Caco-2 (cell line): ENCODE measurements at regions not wholly inside any gene's neighbourhood (a gene's known extent, or its start where the extent isn't known, plus 50 kb on each side); places are given as distances from the start of the nearest gene placed in this dataset.

Experiments used
- BruUV-seq: library from RNA; stranded (reverse); fragments of 400-500 nt; replicated peaks from 2 replicates; lab custom pipeline; 2021; lab: Mats Ljungman, UMichigan
- CTCF ChIA-PET: fragments of 300-600 bp; sonication (Branson Sonifier 250); formaldehyde crosslinking; loops from one replicate; lab custom pipeline; 2022; ENCODE audit warnings: antibody characterized with exemption; lab: Charles Lee
- POLR2A ChIA-PET: fragments of 300-600 bp; sonication (Branson Sonifier 250); formaldehyde crosslinking; loops from one replicate; lab custom pipeline; 2022; ENCODE audit warnings: antibody characterized with exemption; lab: Charles Lee
- DNase-seq, 2 experiments: peaks; one replicate each; pipeline versions ENCODE4 v3.0.0 to v3.0.0-alpha.2; 2020 to 2022
- H3K27me3 ChIP-seq: replicated peaks from 2 replicates; pipeline ENCODE4 v1.6.0; 2011; ENCODE audit warnings: low read length; ENCODE audit not compliant: control insufficient read depth, insufficient read depth
- H3K36me3 ChIP-seq: 2 replicates; pipeline ENCODE4 v1.5.1; 2011; ENCODE audit warnings: low read length; ENCODE audit not compliant: control insufficient read depth, insufficient read depth
- H3K4me1 ChIP-seq: fragments of 250-450 bp; sonication (Bioruptor Pico); 2 replicates; pipeline ENCODE4 v1.5.1; 2020; ENCODE audit warnings: mild to moderate bottlenecking
- H3K4me3 ChIP-seq: 2 replicates; pipeline ENCODE4 v1.5.1; 2011; ENCODE audit warnings: low read depth, mild to moderate bottlenecking, control low read depth, low read length
- H3K9me3 ChIP-seq: fragments of 250-450 bp; sonication (Bioruptor Pico); 2 replicates; pipeline ENCODE4 v1.5.1; 2020; ENCODE audit warnings: mild to moderate bottlenecking, moderate library complexity
- H3K27ac Mint-ChIP-seq: one replicate; pipeline ENCODE4 v1.8.0; 2022; ENCODE audit warnings: mixed read lengths; ENCODE audit not compliant: unreplicated experiment
- H3K27me3 Mint-ChIP-seq: one replicate; pipeline ENCODE4 v1.8.0; 2022; ENCODE audit warnings: mixed read lengths; ENCODE audit not compliant: insufficient read depth, unreplicated experiment
- H3K36me3 Mint-ChIP-seq: one replicate; pipeline ENCODE4 v1.8.0; 2022; ENCODE audit warnings: mild to moderate bottlenecking, mixed read lengths; ENCODE audit not compliant: insufficient read depth, unreplicated experiment
- H3K4me1 Mint-ChIP-seq: one replicate; pipeline ENCODE4 v1.8.0; 2022; ENCODE audit warnings: low read depth, mixed read lengths; ENCODE audit not compliant: unreplicated experiment
- H3K4me3 Mint-ChIP-seq: one replicate; pipeline ENCODE4 v1.8.0; 2022; ENCODE audit warnings: mild to moderate bottlenecking, moderate library complexity, mixed read lengths; ENCODE audit not compliant: unreplicated experiment
- H3K9me3 Mint-ChIP-seq: one replicate; pipeline ENCODE4 v1.8.0; 2022; ENCODE audit warnings: mixed read lengths; ENCODE audit not compliant: unreplicated experiment
- intact Hi-C: fragments of 100-400 bp; cut with micrococcal nuclease; formaldehyde crosslinking; loops from one replicate; pipeline ENCODE4 v1.10.0; 2022; ENCODE audit not compliant: unreplicated experiment
- TF ChIP-seq, protein P1 (sequence below), 2 experiments: fragments of 200-600 bp in 1 of 2; IDR thresholded peaks; 1 replicate in 1 of 2; 2 replicates in 1 of 2; pipeline versions ENCODE4 v1.5.1 to v1.8.0; 2011 to 2022; ENCODE audit warnings: antibody characterized with exemption in 1 of 2, control low read depth in 1 of 2, inconsistent platforms in 1 of 2, low read depth in 1 of 2, low read length in 1 of 2, mild to moderate bottlenecking in 1 of 2, moderate library complexity in 1 of 2; ENCODE audit not compliant: insufficient read depth in 1 of 2, severe bottlenecking in 1 of 2, unreplicated experiment in 1 of 2

DNA sequence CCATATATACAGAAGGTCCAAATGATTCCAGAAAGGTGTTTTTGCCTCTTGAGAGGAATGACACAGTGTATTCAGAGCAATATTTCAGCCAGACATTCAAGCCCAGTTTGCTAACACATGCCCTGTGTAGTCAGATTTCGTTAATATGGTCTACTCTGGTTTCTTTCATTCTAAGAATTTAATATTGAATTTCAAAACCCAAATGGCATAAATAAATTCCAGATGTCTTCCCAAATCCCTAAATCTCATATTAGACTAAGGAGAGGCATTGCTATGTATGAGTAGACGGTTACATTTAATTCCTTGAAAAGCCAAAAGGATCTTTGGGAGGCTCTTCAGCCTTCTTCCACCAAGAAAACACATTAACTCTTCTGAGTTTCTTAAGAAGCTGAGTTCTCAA, 66.3 kb upstream of the C1QTNF7 start:
- BruUV-seq, result no TSS peak
- POLR2A ChIA-PET, result no interaction called here
- CTCF ChIA-PET, result no interaction called here

DNA sequence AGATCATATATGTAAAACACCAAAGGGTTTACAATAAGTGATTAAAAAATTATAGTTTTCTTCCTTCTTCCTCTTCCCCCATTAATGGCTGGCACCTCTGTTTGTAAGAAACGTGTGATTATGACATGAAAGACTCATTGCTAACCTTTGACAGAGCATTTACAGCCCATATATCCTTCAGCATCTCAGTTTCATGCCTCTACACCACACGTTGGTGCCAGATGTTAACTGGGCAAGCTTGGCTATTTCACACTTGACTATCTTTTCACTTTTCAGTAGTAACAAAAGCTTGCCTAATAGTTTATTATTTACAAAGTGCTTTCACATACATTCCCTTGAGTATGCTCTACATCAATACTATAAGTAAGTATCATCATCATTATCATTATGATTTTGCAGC, 65.3 kb upstream of the C1QTNF7 start:
- no TSS peak for BruUV-seq
- Mint-ChIP-seq H3K9me3 (no peaks in the 10 kb centered on the region), H3K4me1 (no peaks in the 10 kb centered on the region), H3K36me3 (no peaks in the 10 kb centered on the region), H3K4me3 (no peak overlapping the region), H3K27me3 (peaks cover 5% of the 10 kb centered on the region), H3K27ac (no peak overlapping the region)
- Histone ChIP-seq H3K4me1 (no peaks in the 10 kb centered on the region), H3K36me3 (no peaks in the 10 kb centered on the region), H3K4me3 (no peak overlapping the region), H3K9me3 (no peaks in the 10 kb centered on the region), H3K27me3 (no peaks in the 10 kb centered on the region)
- POLR2A ChIA-PET, result no interaction called here
- CTCF ChIA-PET, result interaction anchor here (0.9 kb wide), 1 partner anchor 95 kb away, joined by 3 read pairs; no protein-coding TSS in a partner anchor
- TF ChIP-seq, protein P1, sequence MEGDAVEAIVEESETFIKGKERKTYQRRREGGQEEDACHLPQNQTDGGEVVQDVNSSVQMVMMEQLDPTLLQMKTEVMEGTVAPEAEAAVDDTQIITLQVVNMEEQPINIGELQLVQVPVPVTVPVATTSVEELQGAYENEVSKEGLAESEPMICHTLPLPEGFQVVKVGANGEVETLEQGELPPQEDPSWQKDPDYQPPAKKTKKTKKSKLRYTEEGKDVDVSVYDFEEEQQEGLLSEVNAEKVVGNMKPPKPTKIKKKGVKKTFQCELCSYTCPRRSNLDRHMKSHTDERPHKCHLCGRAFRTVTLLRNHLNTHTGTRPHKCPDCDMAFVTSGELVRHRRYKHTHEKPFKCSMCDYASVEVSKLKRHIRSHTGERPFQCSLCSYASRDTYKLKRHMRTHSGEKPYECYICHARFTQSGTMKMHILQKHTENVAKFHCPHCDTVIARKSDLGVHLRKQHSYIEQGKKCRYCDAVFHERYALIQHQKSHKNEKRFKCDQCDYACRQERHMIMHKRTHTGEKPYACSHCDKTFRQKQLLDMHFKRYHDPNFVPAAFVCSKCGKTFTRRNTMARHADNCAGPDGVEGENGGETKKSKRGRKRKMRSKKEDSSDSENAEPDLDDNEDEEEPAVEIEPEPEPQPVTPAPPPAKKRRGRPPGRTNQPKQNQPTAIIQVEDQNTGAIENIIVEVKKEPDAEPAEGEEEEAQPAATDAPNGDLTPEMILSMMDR (IDR thresholded peaks at IDR 0.05; ENCODE audit: insufficient read depth in 1 of 2, low read depth in 1 of 2, low read length in 1 of 2, severe bottlenecking in 1 of 2, unreplicated experiment in 1 of 2), result no peak
- DNase-seq, result no peak
- intact Hi-C loops, result no loop called here

More for the DNA sequence above, 66.3 kb upstream of the C1QTNF7 start:
- TF ChIP-seq, protein P1 (IDR thresholded peaks at IDR 0.05; ENCODE audit: insufficient read depth in 1 of 2, low read depth in 1 of 2, low read length in 1 of 2, severe bottlenecking in 1 of 2, unreplicated experiment in 1 of 2), result no peak
- Histone ChIP-seq H3K4me1 (no peaks in the 10 kb centered on the region), H3K9me3 (no peaks in the 10 kb centered on the region), H3K27me3 (no peaks in the 10 kb centered on the region), H3K36me3 (no peaks in the 10 kb centered on the region), H3K4me3 (no peak overlapping the region)
- no peak overlapping the region for H3K27ac Mint-ChIP-seq
- no peak overlapping the region for H3K4me3 Mint-ChIP-seq
- no peaks in the 10 kb centered on the region for H3K9me3 Mint-ChIP-seq
- intact Hi-C loops, result no loop called here
- no peaks in the 10 kb centered on the region for H3K4me1 Mint-ChIP-seq
- DNase-seq, result no peak
- H3K36me3 Mint-ChIP-seq, result no peaks in the 10 kb centered on the region
- peaks cover 5% of the 10 kb centered on the region for H3K27me3 Mint-ChIP-seq

DNA sequence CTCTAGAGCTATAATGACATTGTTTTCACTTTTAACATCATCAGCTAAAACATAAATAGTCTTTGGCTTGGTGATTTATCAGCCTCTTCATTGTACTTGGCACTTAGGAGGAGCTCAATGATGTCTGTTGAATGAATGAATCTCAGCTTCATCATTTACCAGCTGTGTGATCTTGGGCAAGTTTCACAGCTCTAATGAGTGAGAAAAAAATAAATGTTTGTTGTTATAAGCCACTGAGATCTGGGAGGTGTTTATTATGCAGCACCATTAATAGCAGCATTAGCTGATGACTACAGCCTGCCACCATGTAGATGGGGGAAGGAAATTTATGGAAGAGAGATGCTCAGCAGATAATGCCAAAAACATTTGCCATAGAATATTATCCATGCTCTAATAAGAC, 63.6 kb upstream of the C1QTNF7 start:
- Histone ChIP-seq H3K4me1 (no peaks in the 10 kb centered on the region), H3K36me3 (no peaks in the 10 kb centered on the region), H3K27me3 (no peaks in the 10 kb centered on the region), H3K4me3 (no peak overlapping the region), H3K9me3 (no peaks in the 10 kb centered on the region)
- intact Hi-C loops, result no loop called here
- BruUV-seq, result no TSS peak
- ChIA-PET POLR2A (no interaction called here), CTCF (no interaction called here)
- Mint-ChIP-seq H3K27ac (no peak overlapping the region), H3K9me3 (no peaks in the 10 kb centered on the region), H3K36me3 (no peaks in the 10 kb centered on the region), H3K4me1 (no peaks in the 10 kb centered on the region), H3K4me3 (no peak overlapping the region), H3K27me3 (peaks cover 5% of the 10 kb centered on the region)
- TF ChIP-seq, protein P1 (IDR thresholded peaks at IDR 0.05; ENCODE audit: insufficient read depth in 1 of 2, low read depth in 1 of 2, low read length in 1 of 2, severe bottlenecking in 1 of 2, unreplicated experiment in 1 of 2), result no peak
- DNase-seq, result no peak
